Adrenal gland (tissue), 9 donors: ENCODE measurements at regions not wholly inside any gene's neighbourhood (a gene's known extent, or its start where the extent isn't known, plus 50 kb on each side); places are given as distances from the start of the nearest gene placed in this dataset.

Experiments used
- DNase-seq, 7 donors: peaks; one replicate each; pipeline ENCODE4 v3.0.0-alpha.2; 2019 to 2020
- H3K27ac ChIP-seq, 5 donors: fragments of 200-600 bp; sonication (generic) in 4 of 5; 1 replicate in 3 of 5; 2 replicates in 2 of 5; pipeline versions ENCODE4 v1.5.1 to v1.8.0; 2016 to 2020; ENCODE audit warnings: mild to moderate bottlenecking in 1 of 5
- H3K27me3 ChIP-seq: fragments of 200-600 bp; 2 replicates; pipeline ENCODE4 v1.8.0; 2021
- H3K36me3 ChIP-seq, 2 donors: fragments of 200-600 bp; replicated peaks in 1 of 2; 1 replicate in 1 of 2; 2 replicates in 1 of 2; pipeline versions ENCODE4 v1.5.1 to v1.8.0; 2018 to 2022
- H3K4me1 ChIP-seq, 2 donors: fragments of 200-600 bp; replicated peaks in 1 of 2; 1 replicate in 1 of 2; 2 replicates in 1 of 2; pipeline versions ENCODE4 v1.5.1 to v1.8.0; 2018 to 2021
- H3K4me3 ChIP-seq, 4 donors: fragments of 200-600 bp; sonication (generic) in 3 of 4; one replicate each; pipeline ENCODE4 v1.5.1; 2016 to 2018
- H3K9me3 ChIP-seq, 3 donors: fragments of 200-600 bp; sonication (generic) in 1 of 3; replicated peaks in 1 of 3; 1 replicate in 2 of 3; 2 replicates in 1 of 3; pipeline versions ENCODE4 v1.5.1 to v1.8.0; 2016 to 2021
- CTCF ChIP-seq, 6 experiments: fragments of 450-650 bp in 4 of 6; fragments of 200-600 bp in 2 of 6; sonication (generic) in 1 of 6; IDR thresholded peaks; 1 replicate in 5 of 6; 2 replicates in 1 of 6; pipeline versions ENCODE4 v1.5.1 to v1.8.0; 2016 to 2021; ENCODE audit warnings: antibody characterized with exemption in 6 of 6, mild to moderate bottlenecking in 2 of 6, moderate library complexity in 1 of 6
- POLR2A ChIP-seq, 2 donors: fragments of 450-650 bp; IDR thresholded peaks; one replicate each; pipeline ENCODE4 v1.6.1; 2017; ENCODE audit warnings: antibody characterized with exemption in 2 of 2, mild to moderate bottlenecking in 2 of 2, moderate library complexity in 1 of 2
- WGBS, 4 donors: extraction: QIAGEN DNeasy Blood & Tissue Kit in 2 of 4; methylation state at CpG; one replicate each; pipeline versions ENCODE4 v1.1.5 to v1.1.7; 2013 to 2017; 5-methylcytosine and 5-hydroxymethylcytosine counted together
- intact Hi-C, 2 donors: fragments of 100-400 bp; cut with DNase I; formaldehyde crosslinking; loops; one replicate each; pipeline versions ENCODE4 v1.14.1 to v1.15.0; 2022 to 2023
- donor health status: healthy with polysubstance abuse.
- donor health status: Bipolar disorder and iron deficiency.
- donor health status: DM: yes; HTN: yes; CAD: no.
- donor health status: DM: no; HTN: no; CAD: no.
- donor health status: DM: no; HTN: no; CAD: no.

- intact Hi-C loops, result no loop called here
- Histone ChIP-seq H3K4me3 (no peak overlapping the region), H3K27me3 (no peaks in the 10 kb centered on the region), H3K4me1 (no peaks in the 10 kb centered on the region), H3K36me3 (no peaks in the 10 kb centered on the region), H3K27ac (no peak overlapping the region), H3K9me3 (no peaks in the 10 kb centered on the region)
- TF ChIP-seq CTCF (IDR thresholded peaks at IDR 0.05) (no peak), POLR2A (IDR thresholded peaks at IDR 0.05) (no peak)
- no peak for DNase-seq
Observed at GRCh38 chr16:13403326-13403725, 501.9 kb downstream of the SHISA9 start.

- no peaks in the 10 kb centered on the region for H3K36me3 ChIP-seq
- no peaks in the 10 kb centered on the region for H3K27me3 ChIP-seq
- no peak overlapping the region for H3K4me3 ChIP-seq
- no peak for DNase-seq
- TF ChIP-seq CTCF (IDR thresholded peaks at IDR 0.05) (no peak), POLR2A (IDR thresholded peaks at IDR 0.05) (no peak)
- no peaks in the 10 kb centered on the region for H3K4me1 ChIP-seq
- intact Hi-C loops, result no loop called here
- H3K9me3 ChIP-seq, result no peaks in the 10 kb centered on the region
- no peak overlapping the region for H3K27ac ChIP-seq
Observed at GRCh38 chr16:13414154-13414553, 505.8 kb upstream of the ERCC4 start.

- H3K9me3 ChIP-seq, result no peaks in the 10 kb centered on the region
- H3K27me3 ChIP-seq, result no peaks in the 10 kb centered on the region
- H3K27ac ChIP-seq, result no peak overlapping the region
- H3K4me3 ChIP-seq, result no peak overlapping the region
- intact Hi-C loops, result no loop called here
- H3K36me3 ChIP-seq, result no peaks in the 10 kb centered on the region
- H3K4me1 ChIP-seq, result no peaks in the 10 kb centered on the region
- no peak for DNase-seq
- no peak for TF ChIP-seq CTCF (IDR thresholded peaks at IDR 0.05)
- no peak for TF ChIP-seq POLR2A (IDR thresholded peaks at IDR 0.05)
- 63 to 76% (median 71%) methylated on average over 2 of the region's 2 CpGs for WGBS, 4 donors
Observed at GRCh38 chr16:13419589-13419988, 500.4 kb upstream of the ERCC4 start.

- no peak for DNase-seq
- WGBS, 4 donors, result 39 to 57% (median 52%) methylated on average over 3 of the region's 3 CpGs
- no peaks in the 10 kb centered on the region for H3K9me3 ChIP-seq
- no peak overlapping the region for H3K4me3 ChIP-seq
- no peaks in the 10 kb centered on the region for H3K36me3 ChIP-seq
- intact Hi-C loops, result no loop called here
- H3K27me3 ChIP-seq, result no peaks in the 10 kb centered on the region
- H3K27ac ChIP-seq, result no peak overlapping the region
- TF ChIP-seq POLR2A (IDR thresholded peaks at IDR 0.05) (no peak), CTCF (IDR thresholded peaks at IDR 0.05) (no peak)
- no peaks in the 10 kb centered on the region for H3K4me1 ChIP-seq
Observed at GRCh38 chr16:13421726-13422125, 498.2 kb upstream of the ERCC4 start.
